Type B pancreatic cell (in vitro differentiated cells): ENCODE measurements at regions not wholly inside any gene's neighbourhood (a gene's known extent, or its start where the extent isn't known, plus 50 kb on each side); places are given as distances from the start of the nearest gene placed in this dataset.
A peak's percentile ranks its signal among the peaks of the same experiment; 100 is the strongest.

Experiments
- DNase-seq: peaks from one replicate; pipeline ENCODE4 v3.0.0; 2021; ENCODE audit warnings: mixed read lengths; ENCODE audit not compliant: unreplicated experiment; ENCODE audit errors: extremely low spot score
- H3K27ac Mint-ChIP-seq: 2 replicates; pipeline ENCODE4 v1.8.0; 2021; ENCODE audit warnings: mild to moderate bottlenecking, mixed read lengths
- H3K27me3 Mint-ChIP-seq: 2 replicates; pipeline ENCODE4 v1.8.0; 2021; ENCODE audit warnings: mixed read lengths
- H3K36me3 Mint-ChIP-seq: 2 replicates; pipeline ENCODE4 v1.8.0; 2021; ENCODE audit warnings: mixed read lengths
- H3K4me1 Mint-ChIP-seq: one replicate; pipeline ENCODE4 v1.8.0; 2021; ENCODE audit warnings: mixed read lengths; ENCODE audit not compliant: unreplicated experiment
- H3K4me3 Mint-ChIP-seq: 2 replicates; pipeline ENCODE4 v1.8.0; 2021; ENCODE audit warnings: mild to moderate bottlenecking, mixed read lengths
- H3K9me3 Mint-ChIP-seq: 2 replicates; pipeline ENCODE4 v1.8.0; 2021; ENCODE audit warnings: mixed read lengths
- CTCF ChIP-seq: fragments of 200-600 bp; sonication (generic); conservative IDR thresholded peaks from 2 replicates; pipeline ENCODE4 v1.5.0; 2021; ENCODE audit warnings: antibody characterized with exemption, mild to moderate bottlenecking

- Mint-ChIP-seq H3K4me3 (no peak overlapping the region), H3K9me3 (no peaks in the 10 kb centered on the region), H3K4me1 (no peaks in the 10 kb centered on the region), H3K27ac (no peak overlapping the region), H3K27me3 (peaks cover 12% of the 10 kb centered on the region), H3K36me3 (no peaks in the 10 kb centered on the region)
- peak; percentile 18 for TF ChIP-seq CTCF
- no peak for DNase-seq
These were observed 65.7 kb upstream of the SYT6 start for GRCh38 chr1:114219172-114219868.

- TF ChIP-seq CTCF: no peak
- H3K27me3 Mint-ChIP-seq: peaks cover 12% of the 10 kb centered on the region
These were observed 64.9 kb upstream of the SYT6 start for GRCh38 chr1:114218361-114219171.

GRCh38 chr1:114216431-114217173, 62.9 kb upstream of the SYT6 start:
- Mint-ChIP-seq H3K9me3 (no peaks in the 10 kb centered on the region), H3K4me3 (no peak overlapping the region), H3K36me3 (no peaks in the 10 kb centered on the region), H3K27ac (no peak overlapping the region), H3K27me3 (peaks cover 26% of the 10 kb centered on the region), H3K4me1 (no peaks in the 10 kb centered on the region)
- DNase-seq: no peak
- no peak for TF ChIP-seq CTCF

More at GRCh38 chr1:114218361-114219171, 64.9 kb upstream of the SYT6 start:
- no peak overlapping the region for H3K4me3 Mint-ChIP-seq
- H3K27ac Mint-ChIP-seq: no peak overlapping the region
- no peak for DNase-seq
- no peaks in the 10 kb centered on the region for H3K4me1 Mint-ChIP-seq
- H3K36me3 Mint-ChIP-seq: no peaks in the 10 kb centered on the region
- no peaks in the 10 kb centered on the region for H3K9me3 Mint-ChIP-seq

GRCh38 chr1:114215436-114215835, 61.8 kb upstream of the SYT6 start:
- no peaks in the 10 kb centered on the region for H3K4me1 Mint-ChIP-seq

GRCh38 chr1:114214016-114214415, 60.3 kb upstream of the SYT6 start:
- H3K27me3 Mint-ChIP-seq: peaks cover 36% of the 10 kb centered on the region
- no peaks in the 10 kb centered on the region for H3K36me3 Mint-ChIP-seq
- H3K4me1 Mint-ChIP-seq: no peaks in the 10 kb centered on the region
- no peaks in the 10 kb centered on the region for H3K9me3 Mint-ChIP-seq
- TF ChIP-seq CTCF: no peak
- no peak for DNase-seq
- H3K4me3 Mint-ChIP-seq: no peak overlapping the region
- H3K27ac Mint-ChIP-seq: no peak overlapping the region

More at GRCh38 chr1:114215436-114215835, 61.8 kb upstream of the SYT6 start:
- peaks cover 30% of the 10 kb centered on the region for H3K27me3 Mint-ChIP-seq
- H3K4me3 Mint-ChIP-seq: no peak overlapping the region
- H3K36me3 Mint-ChIP-seq: no peaks in the 10 kb centered on the region
- H3K27ac Mint-ChIP-seq: no peak overlapping the region
- no peak for TF ChIP-seq CTCF
- H3K9me3 Mint-ChIP-seq: no peaks in the 10 kb centered on the region
- DNase-seq: no peak
